OCI-LY7 (cell line): ENCODE measurements at regions not wholly inside any gene's neighbourhood (a gene's known extent, or its start where the extent isn't known, plus 50 kb on each side); places are given as distances from the start of the nearest gene placed in this dataset.

Source experiments
- BruUV-seq: library from RNA; stranded (reverse); fragments of 400-500 nt; replicated peaks from 2 replicates; lab custom pipeline; 2021; lab: Mats Ljungman, UMichigan
- CTCF ChIA-PET: fragments of 300-600 bp; sonication (Branson Sonifier 250); formaldehyde crosslinking; loops from one replicate; lab custom pipeline; 2022; ENCODE audit warnings: antibody characterized with exemption; ENCODE audit not compliant: unreplicated experiment; lab: Charles Lee
- POLR2A ChIA-PET: fragments of 300-600 bp; sonication (Branson Sonifier 250); formaldehyde crosslinking; loops from one replicate; lab custom pipeline; 2022; ENCODE audit warnings: antibody characterized with exemption; lab: Charles Lee
- DNase-seq: peaks from one replicate; pipeline ENCODE4 v3.0.0-alpha.2; 2015; ENCODE audit warnings: low spot score
- H2AFZ ChIP-seq: fragments of 200-600 bp; sonication (generic), shearing (Covaris generic); 2 replicates; pipeline ENCODE4 v1.6.1; 2014; ENCODE audit warnings: mild to moderate bottlenecking, antibody characterized with exemption, low read length, moderate library complexity
- H3K27ac ChIP-seq: fragments of 200-600 bp; sonication (generic); 2 replicates; pipeline ENCODE4 v1.5.1; 2014; ENCODE audit warnings: mixed run types, low read depth, mild to moderate bottlenecking, moderate library complexity, low read length, inconsistent platforms; ENCODE audit not compliant: poor library complexity, severe bottlenecking
- H3K36me3 ChIP-seq: fragments of 200-600 bp; sonication (generic); 2 replicates; pipeline ENCODE4 v1.6.1; 2014; ENCODE audit warnings: mild to moderate bottlenecking, antibody characterized with exemption, low read length, moderate library complexity, mixed read lengths; ENCODE audit not compliant: insufficient read depth
- H3K4me1 ChIP-seq: fragments of 200-600 bp; sonication (generic); 2 replicates; pipeline ENCODE4 v1.5.1; 2014; ENCODE audit warnings: mild to moderate bottlenecking, low read length; ENCODE audit not compliant: insufficient read depth, poor library complexity, severe bottlenecking
- H3K4me2 ChIP-seq: fragments of 200-600 bp; sonication (generic); 2 replicates; pipeline ENCODE4 v1.6.1; 2014; ENCODE audit warnings: mild to moderate bottlenecking, low read length
- H3K4me3 ChIP-seq: fragments of 200-600 bp; sonication (generic); 2 replicates; pipeline ENCODE4 v1.5.1; 2014; ENCODE audit warnings: mild to moderate bottlenecking, low read depth, low read length; ENCODE audit not compliant: poor library complexity, severe bottlenecking
- H3K79me2 ChIP-seq: fragments of 200-600 bp; sonication (generic); 2 replicates; pipeline ENCODE4 v1.6.1; 2016; ENCODE audit warnings: low read depth, mild to moderate bottlenecking, low read length, moderate library complexity, mixed read lengths; ENCODE audit not compliant: insufficient read depth
- H3K9me2 ChIP-seq: fragments of 200-600 bp; sonication (generic); 2 replicates; pipeline ENCODE4 v1.6.1; 2016; ENCODE audit warnings: mild to moderate bottlenecking, low read length, mixed read lengths; ENCODE audit not compliant: insufficient read depth
- H3K9me3 ChIP-seq: fragments of 200-600 bp; sonication (generic); 2 replicates; pipeline ENCODE4 v1.6.1; 2014; ENCODE audit warnings: mild to moderate bottlenecking, mixed run types, low read length, mixed read lengths
- H4K20me1 ChIP-seq: fragments of 200-600 bp; sonication (generic); 2 replicates; pipeline ENCODE4 v1.6.1; 2014; ENCODE audit warnings: mild to moderate bottlenecking, antibody characterized with exemption, low read length, moderate library complexity, mixed read lengths; ENCODE audit not compliant: insufficient read depth
- CTCF ChIP-seq: fragments of 200-600 bp; sonication (generic); conservative IDR thresholded peaks from 2 replicates; pipeline ENCODE4 v1.5.1; 2014; ENCODE audit warnings: mild to moderate bottlenecking, antibody characterized with exemption, low read length, moderate library complexity, mixed read lengths
- EZH2phosphoT487 ChIP-seq: fragments of 200-600 bp; sonication (generic); IDR thresholded peaks from 2 replicates; pipeline ENCODE4 v1.6.1; 2018; ENCODE audit warnings: low read depth, borderline replicate concordance, mild to moderate bottlenecking, mixed run types, antibody characterized with exemption, low read length, moderate library complexity, mixed read lengths
- intact Hi-C: fragments of 100-400 bp; cut with micrococcal nuclease; formaldehyde crosslinking; loops from one replicate; pipeline ENCODE4 v1.10.0; 2022; ENCODE audit not compliant: unreplicated experiment

GRCh38 chr4:54400188-54400587 is 171.1 kb downstream of the PDGFRA start:
- intact Hi-C loops = no loop called here
- DNase-seq = no peak
- H3K4me3 ChIP-seq = no peak overlapping the region
- H3K4me1 ChIP-seq = no peaks in the 10 kb centered on the region
- no peaks in the 10 kb centered on the region for H3K9me2 ChIP-seq
- ChIA-PET POLR2A (no interaction called here), CTCF (no interaction called here)
- BruUV-seq = no TSS peak
- no peak overlapping the region for H3K4me2 ChIP-seq
- TF ChIP-seq CTCF (no peak), EZH2phosphoT487 (no peak)
- no peaks in the 10 kb centered on the region for H3K9me3 ChIP-seq
- no peaks in the 10 kb centered on the region for H3K79me2 ChIP-seq
- H3K27ac ChIP-seq = no peak overlapping the region
- no peaks in the 10 kb centered on the region for H4K20me1 ChIP-seq
- no peaks in the 10 kb centered on the region for H3K36me3 ChIP-seq
- no peak overlapping the region for H2AFZ ChIP-seq

- no peaks in the 10 kb centered on the region for H4K20me1 ChIP-seq
- POLR2A ChIA-PET = no interaction called here
- H2AFZ ChIP-seq = no peak overlapping the region
- H3K4me3 ChIP-seq = no peak overlapping the region
- H3K27ac ChIP-seq = no peak overlapping the region
- H3K9me3 ChIP-seq = no peaks in the 10 kb centered on the region
- no peaks in the 10 kb centered on the region for H3K79me2 ChIP-seq
- no TSS peak for BruUV-seq
- TF ChIP-seq CTCF = no peak
- TF ChIP-seq EZH2phosphoT487 = no peak
- no peak overlapping the region for H3K4me2 ChIP-seq
- CTCF ChIA-PET = no interaction called here
- no peaks in the 10 kb centered on the region for H3K9me2 ChIP-seq
- no peak for DNase-seq
- no peaks in the 10 kb centered on the region for H3K4me1 ChIP-seq
- H3K36me3 ChIP-seq = no peaks in the 10 kb centered on the region
- intact Hi-C loops = no loop called here
Observed at GRCh38 chr4:54400802-54401201, 171.7 kb downstream of the PDGFRA start.

- no peaks in the 10 kb centered on the region for H3K9me3 ChIP-seq
- H3K4me3 ChIP-seq = no peak overlapping the region
- intact Hi-C loops = no loop called here
- no peaks in the 10 kb centered on the region for H3K9me2 ChIP-seq
- TF ChIP-seq CTCF = no peak
- no peak for TF ChIP-seq EZH2phosphoT487
- H3K36me3 ChIP-seq = no peaks in the 10 kb centered on the region
- no peaks in the 10 kb centered on the region for H3K79me2 ChIP-seq
- no peak overlapping the region for H3K27ac ChIP-seq
- H4K20me1 ChIP-seq = no peaks in the 10 kb centered on the region
- BruUV-seq = no TSS peak
- no peak for DNase-seq
- ChIA-PET CTCF (no interaction called here), POLR2A (no interaction called here)
- no peak overlapping the region for H3K4me2 ChIP-seq
- no peak overlapping the region for H2AFZ ChIP-seq
- no peaks in the 10 kb centered on the region for H3K4me1 ChIP-seq
Observed at GRCh38 chr4:54402880-54403480, 173.9 kb downstream of the PDGFRA start.
